Karpas-422 (cell line): ENCODE measurements at regions not wholly inside any gene's neighbourhood (a gene's known extent, or its start where the extent isn't known, plus 50 kb on each side); places are given as distances from the start of the nearest gene placed in this dataset.

Experiments
- DNase-seq: peaks from one replicate; pipeline ENCODE4 v3.0.0-alpha.2; 2015
- H2AFZ ChIP-seq: fragments of 200-600 bp; sonication (generic); 2 replicates; pipeline ENCODE4 v1.6.1; 2014; ENCODE audit warnings: antibody characterized with exemption, low read length, mixed read lengths
- H3K27ac ChIP-seq: fragments of 200-600 bp; sonication (generic); 2 replicates; pipeline ENCODE4 v1.5.1; 2014; ENCODE audit warnings: mild to moderate bottlenecking, low read length, moderate library complexity
- H3K27me3 ChIP-seq: fragments of 200-600 bp; sonication (generic); 2 replicates; pipeline ENCODE4 v1.6.1; 2014; ENCODE audit warnings: low read length, mixed read lengths
- H3K36me3 ChIP-seq: fragments of 200-600 bp; sonication (generic); 2 replicates; pipeline ENCODE4 v1.6.1; 2014; ENCODE audit warnings: low read length, mixed read lengths; ENCODE audit not compliant: insufficient read depth
- H3K4me1 ChIP-seq: fragments of 200-600 bp; sonication (generic); 2 replicates; pipeline ENCODE4 v1.6.1; 2014; ENCODE audit warnings: mild to moderate bottlenecking, low read length, mixed read lengths
- H3K4me2 ChIP-seq: fragments of 200-600 bp; sonication (generic); 2 replicates; pipeline ENCODE4 v1.6.1; 2014; ENCODE audit warnings: low read length, low read depth, mild to moderate bottlenecking; ENCODE audit not compliant: poor library complexity, severe bottlenecking
- H3K4me3 ChIP-seq: fragments of 200-600 bp; sonication (generic); 2 replicates; pipeline ENCODE4 v1.5.1; 2014; ENCODE audit warnings: mild to moderate bottlenecking, antibody characterized with exemption, low read length, mixed read lengths
- H3K79me2 ChIP-seq: fragments of 200-600 bp; sonication (generic); 2 replicates; pipeline ENCODE4 v1.6.1; 2014; ENCODE audit warnings: mild to moderate bottlenecking, low read length, mixed read lengths
- H3K9ac ChIP-seq: fragments of 200-600 bp; sonication (generic); 2 replicates; pipeline ENCODE4 v1.6.0; 2014; ENCODE audit warnings: low read length
- H3K9me2 ChIP-seq: fragments of 200-600 bp; sonication (generic), shearing (Covaris generic); replicated peaks from 2 replicates; pipeline ENCODE4 v1.6.0; 2014; ENCODE audit warnings: mild to moderate bottlenecking, low read length, moderate library complexity; ENCODE audit not compliant: insufficient read depth
- H3K9me3 ChIP-seq: fragments of 300-700, 200-600 bp; sonication (generic); 2 replicates; pipeline ENCODE4 v1.6.1; 2014; ENCODE audit warnings: low read length, mixed read lengths
- H4K20me1 ChIP-seq: fragments of 200-600 bp; sonication (generic); 2 replicates; pipeline ENCODE4 v1.6.1; 2014; ENCODE audit warnings: mild to moderate bottlenecking, antibody characterized with exemption, low read length, low read depth; ENCODE audit not compliant: insufficient read depth

GRCh38 chr6:130314271-130314670 is 51.5 kb upstream of the TMEM200A start:
- Histone ChIP-seq H3K4me1 (no peaks in the 10 kb centered on the region), H3K9me2 (no peaks in the 10 kb centered on the region), H3K27me3 (no peaks in the 10 kb centered on the region), H3K4me3 (no peak overlapping the region), H3K9ac (no peak overlapping the region), H4K20me1 (no peaks in the 10 kb centered on the region), H3K36me3 (no peaks in the 10 kb centered on the region), H3K4me2 (no peak overlapping the region), H3K9me3 (no peaks in the 10 kb centered on the region), H2AFZ (no peak overlapping the region), H3K27ac (no peak overlapping the region), H3K79me2 (no peaks in the 10 kb centered on the region)
- DNase-seq = no peak

- no peaks in the 10 kb centered on the region for H4K20me1 ChIP-seq
- no peak overlapping the region for H3K9ac ChIP-seq
- H3K27me3 ChIP-seq = no peaks in the 10 kb centered on the region
- no peak overlapping the region for H3K4me3 ChIP-seq
- no peaks in the 10 kb centered on the region for H3K79me2 ChIP-seq
- H3K9me2 ChIP-seq = no peaks in the 10 kb centered on the region
- DNase-seq = no peak
- H2AFZ ChIP-seq = no peak overlapping the region
- no peak overlapping the region for H3K27ac ChIP-seq
- no peaks in the 10 kb centered on the region for H3K36me3 ChIP-seq
- no peak overlapping the region for H3K4me2 ChIP-seq
- no peaks in the 10 kb centered on the region for H3K9me3 ChIP-seq
- no peaks in the 10 kb centered on the region for H3K4me1 ChIP-seq
Observed at GRCh38 chr6:130313206-130313605, 52.6 kb upstream of the TMEM200A start.

GRCh38 chr6:130309028-130309427 is 56.8 kb upstream of the TMEM200A start:
- H3K27me3 ChIP-seq = no peaks in the 10 kb centered on the region
- H3K27ac ChIP-seq = no peak overlapping the region
- no peaks in the 10 kb centered on the region for H4K20me1 ChIP-seq
- no peaks in the 10 kb centered on the region for H3K36me3 ChIP-seq
- no peak overlapping the region for H3K4me3 ChIP-seq
- no peak for DNase-seq
- H3K4me1 ChIP-seq = no peaks in the 10 kb centered on the region
- no peaks in the 10 kb centered on the region for H3K79me2 ChIP-seq
- no peak overlapping the region for H3K9ac ChIP-seq
- H3K9me2 ChIP-seq = no peaks in the 10 kb centered on the region
- no peak overlapping the region for H3K4me2 ChIP-seq
- no peak overlapping the region for H2AFZ ChIP-seq
- H3K9me3 ChIP-seq = no peaks in the 10 kb centered on the region

- Histone ChIP-seq H3K9me2 (no peaks in the 10 kb centered on the region), H3K27me3 (no peaks in the 10 kb centered on the region), H3K79me2 (no peaks in the 10 kb centered on the region), H3K4me1 (no peaks in the 10 kb centered on the region), H3K9ac (no peak overlapping the region), H2AFZ (no peak overlapping the region), H3K36me3 (no peaks in the 10 kb centered on the region), H3K4me2 (no peak overlapping the region), H3K4me3 (no peak overlapping the region), H3K27ac (no peak overlapping the region), H4K20me1 (no peaks in the 10 kb centered on the region), H3K9me3 (no peaks in the 10 kb centered on the region)
- DNase-seq = no peak
Observed at GRCh38 chr6:130307752-130308361, 58.0 kb upstream of the TMEM200A start.

GRCh38 chr6:130306377-130306776 is 59.4 kb upstream of the TMEM200A start:
- Histone ChIP-seq H4K20me1 (no peaks in the 10 kb centered on the region), H2AFZ (no peak overlapping the region), H3K27me3 (no peaks in the 10 kb centered on the region), H3K36me3 (no peaks in the 10 kb centered on the region), H3K9me3 (no peaks in the 10 kb centered on the region), H3K27ac (no peak overlapping the region), H3K4me1 (no peaks in the 10 kb centered on the region), H3K4me2 (no peak overlapping the region), H3K9me2 (no peaks in the 10 kb centered on the region), H3K4me3 (no peak overlapping the region), H3K79me2 (no peaks in the 10 kb centered on the region), H3K9ac (no peak overlapping the region)
- no peak for DNase-seq

- Histone ChIP-seq H3K4me1 (no peaks in the 10 kb centered on the region), H3K9me2 (no peaks in the 10 kb centered on the region), H3K79me2 (no peaks in the 10 kb centered on the region), H2AFZ (no peak overlapping the region), H3K27me3 (no peaks in the 10 kb centered on the region), H3K9me3 (no peaks in the 10 kb centered on the region), H3K4me2 (no peak overlapping the region), H3K27ac (no peak overlapping the region), H3K36me3 (no peaks in the 10 kb centered on the region), H3K9ac (no peak overlapping the region), H3K4me3 (no peak overlapping the region), H4K20me1 (no peaks in the 10 kb centered on the region)
- no peak for DNase-seq
Observed at GRCh38 chr6:130303431-130303830, 62.4 kb upstream of the TMEM200A start.

- no peak overlapping the region for H3K9ac ChIP-seq
- H3K4me1 ChIP-seq = no peaks in the 10 kb centered on the region
- H3K9me2 ChIP-seq = no peaks in the 10 kb centered on the region
- H3K27me3 ChIP-seq = no peaks in the 10 kb centered on the region
- H3K36me3 ChIP-seq = no peaks in the 10 kb centered on the region
- no peaks in the 10 kb centered on the region for H3K79me2 ChIP-seq
- H3K4me3 ChIP-seq = no peak overlapping the region
- no peaks in the 10 kb centered on the region for H4K20me1 ChIP-seq
- no peak overlapping the region for H3K27ac ChIP-seq
- H3K9me3 ChIP-seq = no peaks in the 10 kb centered on the region
- no peak overlapping the region for H2AFZ ChIP-seq
- no peak overlapping the region for H3K4me2 ChIP-seq
- no peak for DNase-seq
Observed at GRCh38 chr6:130298258-130298657, 67.6 kb upstream of the TMEM200A start.

- Histone ChIP-seq H3K27me3 (no peaks in the 10 kb centered on the region), H3K27ac (no peak overlapping the region), H4K20me1 (no peaks in the 10 kb centered on the region), H3K9me2 (no peaks in the 10 kb centered on the region), H3K9me3 (no peaks in the 10 kb centered on the region), H3K4me1 (no peaks in the 10 kb centered on the region), H3K9ac (no peak overlapping the region), H3K4me2 (no peak overlapping the region), H3K4me3 (no peak overlapping the region), H3K79me2 (no peaks in the 10 kb centered on the region), H3K36me3 (no peaks in the 10 kb centered on the region), H2AFZ (no peak overlapping the region)
- DNase-seq = peak; percentile 62
Observed at GRCh38 chr6:130296854-130297253, 69.0 kb upstream of the TMEM200A start.

GRCh38 chr6:130293800-130294199 is 71.0 kb upstream of the SAMD3 start:
- Histone ChIP-seq H3K27ac (no peak overlapping the region), H3K9me2 (no peaks in the 10 kb centered on the region), H3K36me3 (no peaks in the 10 kb centered on the region)

More at GRCh38 chr6:130293800-130294199, 71.0 kb upstream of the SAMD3 start:
- Histone ChIP-seq H3K27me3 (no peaks in the 10 kb centered on the region), H4K20me1 (no peaks in the 10 kb centered on the region), H3K9ac (no peak overlapping the region), H3K9me3 (no peaks in the 10 kb centered on the region), H3K4me1 (no peaks in the 10 kb centered on the region), H3K4me3 (no peak overlapping the region), H3K4me2 (no peak overlapping the region), H2AFZ (no peak overlapping the region), H3K79me2 (no peaks in the 10 kb centered on the region)
- peak; percentile 69 for DNase-seq
